ENCODE measurements at regions not wholly inside any gene's neighbourhood (a gene's known extent, or its start where the extent isn't known, plus 50 kb on each side); places are given as distances from the start of the nearest gene placed in this dataset.

- Histone ChIP-seq H3K4me3 (ENCODE audit: insufficient read depth, low read length, poor library complexity, severe bottlenecking) (no peak overlapping the region), H3K27me3 (ENCODE audit: low read length) (no peaks in the 10 kb centered on the region), H3F3A (ENCODE audit: insufficient read depth) (no peaks in the 10 kb centered on the region), H2AFZ (ENCODE audit: low read depth, low read length, severe bottlenecking) (no peak overlapping the region), H3K9me2 (replicated peaks; ENCODE audit: insufficient read depth, low read length) (no peaks in the 10 kb centered on the region), H3K36me3 (ENCODE audit: low read length) (no peaks in the 10 kb centered on the region), H3K9ac (ENCODE audit: low read length) (no peak overlapping the region), H3K27ac (ENCODE audit: low read depth, low read length) (no peak overlapping the region), H3K9me3 (ENCODE audit: insufficient read depth, low read length) (no peaks in the 10 kb centered on the region), H3K79me2 (ENCODE audit: insufficient read depth, low read length) (no peaks in the 10 kb centered on the region), H3K4me2 (ENCODE audit: low read depth, low read length, poor library complexity, severe bottlenecking) (no peak overlapping the region), H4K20me1 (ENCODE audit: low read depth, low read length) (no peaks in the 10 kb centered on the region)
- no peak for TF ChIP-seq EZH2phosphoT487 (conservative IDR thresholded peaks at IDR 0.05; ENCODE audit: low read length)
- TF ChIP-seq CTCF (IDR thresholded peaks at IDR 0.05; ENCODE audit: insufficient read depth, low read length, poor library complexity, severe bottlenecking), result no peak
These were observed 195.3 kb downstream of the C1orf94 start for GRCh38 chr1:34371829-34372532.

GRCh38 chr1:34372891-34373290 is 196.2 kb downstream of the C1orf94 start:
- H3K27ac ChIP-seq (ENCODE audit: low read depth, low read length), result no peak overlapping the region
- H3K9me3 ChIP-seq (ENCODE audit: insufficient read depth, low read length), result no peaks in the 10 kb centered on the region
- no peaks in the 10 kb centered on the region for H3K27me3 ChIP-seq (ENCODE audit: low read length)
- H2AFZ ChIP-seq (ENCODE audit: low read depth, low read length, severe bottlenecking), result no peak overlapping the region
- H3K9me2 ChIP-seq (replicated peaks; ENCODE audit: insufficient read depth, low read length), result no peaks in the 10 kb centered on the region
- TF ChIP-seq EZH2phosphoT487 (conservative IDR thresholded peaks at IDR 0.05; ENCODE audit: low read length) (no peak), CTCF (IDR thresholded peaks at IDR 0.05; ENCODE audit: insufficient read depth, low read length, poor library complexity, severe bottlenecking) (no peak)
- H3K36me3 ChIP-seq (ENCODE audit: low read length), result no peaks in the 10 kb centered on the region
- no peak overlapping the region for H3K4me3 ChIP-seq (ENCODE audit: insufficient read depth, low read length, poor library complexity, severe bottlenecking)
- no peak overlapping the region for H3K4me2 ChIP-seq (ENCODE audit: low read depth, low read length, poor library complexity, severe bottlenecking)
- H3K9ac ChIP-seq (ENCODE audit: low read length), result no peak overlapping the region
- no peaks in the 10 kb centered on the region for H3K79me2 ChIP-seq (ENCODE audit: insufficient read depth, low read length)
- H4K20me1 ChIP-seq (ENCODE audit: low read depth, low read length), result no peaks in the 10 kb centered on the region
- H3F3A ChIP-seq (ENCODE audit: insufficient read depth), result no peaks in the 10 kb centered on the region

GRCh38 chr1:34373912-34374311 is 197.2 kb downstream of the C1orf94 start:
- TF ChIP-seq CTCF (IDR thresholded peaks at IDR 0.05; ENCODE audit: insufficient read depth, low read length, poor library complexity, severe bottlenecking), result no peak
- no peak for TF ChIP-seq EZH2phosphoT487 (conservative IDR thresholded peaks at IDR 0.05; ENCODE audit: low read length)

More at GRCh38 chr1:34373912-34374311, 197.2 kb downstream of the C1orf94 start:
- no peaks in the 10 kb centered on the region for H3F3A ChIP-seq (ENCODE audit: insufficient read depth)
- H3K79me2 ChIP-seq (ENCODE audit: insufficient read depth, low read length), result no peaks in the 10 kb centered on the region
- no peak overlapping the region for H2AFZ ChIP-seq (ENCODE audit: low read depth, low read length, severe bottlenecking)
- no peak overlapping the region for H3K4me3 ChIP-seq (ENCODE audit: insufficient read depth, low read length, poor library complexity, severe bottlenecking)
- no peaks in the 10 kb centered on the region for H3K9me3 ChIP-seq (ENCODE audit: insufficient read depth, low read length)
- no peaks in the 10 kb centered on the region for H3K36me3 ChIP-seq (ENCODE audit: low read length)
- H3K9ac ChIP-seq (ENCODE audit: low read length), result no peak overlapping the region
- no peak overlapping the region for H3K27ac ChIP-seq (ENCODE audit: low read depth, low read length)
- no peaks in the 10 kb centered on the region for H4K20me1 ChIP-seq (ENCODE audit: low read depth, low read length)
- no peak overlapping the region for H3K4me2 ChIP-seq (ENCODE audit: low read depth, low read length, poor library complexity, severe bottlenecking)
- H3K27me3 ChIP-seq (ENCODE audit: low read length), result no peaks in the 10 kb centered on the region
- H3K9me2 ChIP-seq (replicated peaks; ENCODE audit: insufficient read depth, low read length), result no peaks in the 10 kb centered on the region

Data from SU-DHL-6 (cell line).